Smooth muscle cell (in vitro differentiated cells): ENCODE measurements at regions not wholly inside any gene's neighbourhood (a gene's known extent, or its start where the extent isn't known, plus 50 kb on each side); places are given as distances from the start of the nearest gene placed in this dataset.
"Not testable (repeated sequence)": the region's sequence is repeated elsewhere in the genome, so short reads cannot be mapped to it uniquely, and the experiment has no call there.

ENCODE experiments used
- DNase-seq: peaks from one replicate; lab custom pipeline; 2025; ENCODE audit not compliant: unreplicated experiment; lab: John Stamatoyannopoulos, UW
- H2AFZ ChIP-seq: fragments of 200-600 bp; sonication (generic); 2 replicates; pipeline ENCODE4 v1.6.0; 2016; ENCODE audit warnings: antibody characterized with exemption, low read depth, mild to moderate bottlenecking
- H3F3A ChIP-seq: fragments of 200-600 bp; sonication (generic); 2 replicates; pipeline ENCODE4 v1.6.0; 2017; ENCODE audit warnings: antibody characterized with exemption, low read depth
- H3K27ac ChIP-seq: fragments of 200-600 bp; sonication (generic); 2 replicates; pipeline ENCODE4 v1.5.1; 2016; ENCODE audit warnings: low read depth, mild to moderate bottlenecking
- H3K27me3 ChIP-seq: fragments of 200-600 bp; sonication (generic); 2 replicates; pipeline ENCODE4 v1.6.1; 2016; ENCODE audit warnings: low read depth, mild to moderate bottlenecking
- H3K36me3 ChIP-seq: fragments of 200-600 bp; sonication (generic); 2 replicates; pipeline ENCODE4 v1.5.1; 2016; ENCODE audit warnings: low read depth
- H3K4me1 ChIP-seq: fragments of 200-600 bp; sonication (generic); 2 replicates; pipeline ENCODE4 v1.5.1; 2016; ENCODE audit warnings: low read depth
- H3K4me2 ChIP-seq: fragments of 200-600 bp; sonication (generic); 2 replicates; pipeline ENCODE4 v1.6.0; 2016; ENCODE audit warnings: mild to moderate bottlenecking
- H3K4me3 ChIP-seq: fragments of 200-600 bp; sonication (generic); 2 replicates; pipeline ENCODE4 v1.5.1; 2016; ENCODE audit warnings: mild to moderate bottlenecking
- H3K79me2 ChIP-seq: fragments of 200-600 bp; sonication (generic); 2 replicates; pipeline ENCODE4 v1.6.0; 2016; ENCODE audit warnings: low read depth, mild to moderate bottlenecking
- H3K9ac ChIP-seq: fragments of 200-600 bp; sonication (generic); 2 replicates; pipeline ENCODE4 v1.6.0; 2016; ENCODE audit warnings: low read depth
- H3K9me3 ChIP-seq: fragments of 200-600 bp; sonication (generic); replicated peaks from 2 replicates; pipeline ENCODE4 v1.5.1; 2016; ENCODE audit warnings: low read depth
- H4K20me1 ChIP-seq: fragments of 200-600 bp; sonication (generic); 2 replicates; pipeline ENCODE4 v1.6.0; 2016; ENCODE audit warnings: low read depth
- CTCF ChIP-seq: fragments of 200-600 bp; sonication (generic); IDR thresholded peaks from 2 replicates; pipeline ENCODE4 v1.5.1; 2017; ENCODE audit warnings: borderline replicate concordance, mild to moderate bottlenecking, antibody characterized with exemption; ENCODE audit not compliant: insufficient read depth, poor library complexity, severe bottlenecking
- WGBS: methylation state at CpG from one replicate; pipeline ENCODE4 v1.1.7; 2016; ENCODE audit warnings: low lambda C conversion rate; 5-methylcytosine and 5-hydroxymethylcytosine counted together

DNA sequence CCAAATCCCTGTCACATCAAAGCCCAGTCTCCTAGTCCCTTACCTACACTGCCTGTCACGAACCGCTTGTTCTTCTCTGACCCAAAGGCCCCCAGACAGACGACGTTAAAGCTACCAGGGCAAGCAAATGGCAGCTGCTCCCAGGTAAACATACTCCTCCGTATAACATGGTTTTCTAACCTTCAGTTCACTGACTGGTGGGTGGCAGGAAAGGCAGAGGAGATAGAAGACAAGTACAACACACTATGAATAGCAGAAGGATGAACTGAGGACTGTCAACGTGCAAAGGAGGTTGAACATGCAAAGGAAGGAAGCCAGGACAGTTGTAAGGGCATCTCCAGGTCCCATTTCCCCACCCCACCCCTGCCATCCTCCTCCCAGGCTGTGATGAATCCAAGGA is 449.8 kb downstream of the SHISA9 start:
- 90% methylated on average over 6 of the region's 6 CpGs for WGBS
- no peak overlapping the region for H3K4me2 ChIP-seq
- no peak for TF ChIP-seq CTCF
- no peak overlapping the region for H3K4me3 ChIP-seq
- H3K9me3 ChIP-seq: no peaks in the 10 kb centered on the region
- no peaks in the 10 kb centered on the region for H3K36me3 ChIP-seq
- H3K4me1 ChIP-seq: no peaks in the 10 kb centered on the region
- no peak overlapping the region for H3K9ac ChIP-seq
- H3K79me2 ChIP-seq: no peaks in the 10 kb centered on the region
- H4K20me1 ChIP-seq: no peaks in the 10 kb centered on the region
- H3K27ac ChIP-seq: no peak overlapping the region
- no peaks in the 10 kb centered on the region for H3F3A ChIP-seq
- H2AFZ ChIP-seq: no peak overlapping the region
- peaks cover 4% of the 10 kb centered on the region for H3K27me3 ChIP-seq
- no peak for DNase-seq

DNA sequence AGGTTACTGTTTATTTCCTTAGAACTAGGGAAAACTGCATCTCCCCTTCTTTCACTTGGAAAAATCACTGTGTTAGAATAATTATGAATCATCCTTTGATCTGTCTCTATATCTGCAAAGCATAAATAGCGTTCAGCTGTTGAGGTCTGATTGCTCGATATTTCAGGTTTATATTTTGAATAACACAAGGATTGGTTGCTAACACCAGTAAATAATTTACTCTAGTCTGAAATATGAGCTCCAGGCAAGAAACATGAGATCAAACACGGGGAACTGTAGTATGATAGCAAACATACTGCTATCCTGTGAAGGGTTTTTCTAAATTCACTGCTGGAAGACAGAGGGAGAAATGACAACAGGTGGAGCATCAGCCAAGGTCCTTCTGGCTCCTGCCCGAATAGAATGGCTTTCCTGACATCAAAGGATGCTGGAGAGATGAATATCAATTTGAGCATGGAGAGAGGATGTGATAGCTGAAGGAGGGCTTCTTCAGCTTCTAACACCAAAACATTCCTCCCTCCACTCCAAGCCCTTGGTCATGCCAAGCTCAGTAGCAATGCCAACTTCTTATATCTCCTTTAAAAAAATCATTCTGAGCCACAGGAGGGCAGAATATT is 450.3 kb downstream of the SHISA9 start:
- Histone ChIP-seq H3K4me3 (no peak overlapping the region), H3K36me3 (no peaks in the 10 kb centered on the region), H3K4me2 (no peak overlapping the region), H3K27me3 (peaks cover 7% of the 10 kb centered on the region), H3K9ac (no peak overlapping the region), H3F3A (no peaks in the 10 kb centered on the region), H3K79me2 (no peaks in the 10 kb centered on the region), H3K4me1 (no peaks in the 10 kb centered on the region), H2AFZ (no peak overlapping the region), H3K27ac (no peak overlapping the region), H4K20me1 (no peaks in the 10 kb centered on the region), H3K9me3 (no peaks in the 10 kb centered on the region)
- WGBS: 61% methylated on average over 4 of the region's 4 CpGs
- no peak for TF ChIP-seq CTCF
- DNase-seq: no peak

- H3K4me2 ChIP-seq, H3K4me3 ChIP-seq, H3K4me1 ChIP-seq, H3K79me2 ChIP-seq, H4K20me1 ChIP-seq, H3K9ac ChIP-seq, H3K9me3 ChIP-seq, H2AFZ ChIP-seq, H3K27ac ChIP-seq, H3F3A ChIP-seq, DNase-seq, H3K36me3 ChIP-seq: not testable (repeated sequence)
- peaks cover 16% of the 10 kb centered on the region for H3K27me3 ChIP-seq
- 45% methylated on average over 7 of the region's 7 CpGs for WGBS
These were observed 451.4 kb downstream of the SHISA9 start for GRCh38 chr16:13352796-13353195.

DNA sequence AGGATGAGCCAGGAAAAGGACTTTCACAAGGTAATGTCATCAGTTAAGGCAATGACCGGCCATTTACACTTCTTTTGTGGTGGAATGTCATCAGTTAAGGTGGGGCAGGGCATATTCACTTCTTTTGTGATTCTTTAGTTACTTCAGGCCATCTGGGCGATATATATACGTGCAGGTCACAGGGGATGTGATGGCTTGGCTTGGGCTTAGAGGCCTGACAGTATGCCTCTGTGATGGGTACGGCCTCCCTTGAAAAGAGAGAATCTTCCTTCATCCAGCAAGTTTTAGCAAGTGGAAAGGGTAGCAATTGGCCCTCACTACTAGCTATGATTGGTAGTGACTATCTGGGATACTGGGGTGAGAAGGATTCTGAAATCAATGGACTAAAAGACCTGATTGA is 456.4 kb downstream of the SHISA9 start:
- not testable (repeated sequence) for H2AFZ ChIP-seq, H3F3A ChIP-seq, H3K36me3 ChIP-seq, H3K4me3 ChIP-seq, H3K9ac ChIP-seq, H3K4me2 ChIP-seq, H3K4me1 ChIP-seq, H3K79me2 ChIP-seq, H3K9me3 ChIP-seq, DNase-seq, H4K20me1 ChIP-seq, H3K27ac ChIP-seq
- peaks cover 20% of the 10 kb centered on the region for H3K27me3 ChIP-seq
- WGBS: 52% methylated on average over 4 of the region's 4 CpGs

GRCh38 chr16:13359835-13360234 is 458.4 kb downstream of the SHISA9 start:
- Histone ChIP-seq H3K9me3 (no peaks in the 10 kb centered on the region), H3K4me3 (no peak overlapping the region), H3K79me2 (no peaks in the 10 kb centered on the region), H2AFZ (no peak overlapping the region), H3K4me2 (no peak overlapping the region), H4K20me1 (no peaks in the 10 kb centered on the region), H3K36me3 (no peaks in the 10 kb centered on the region), H3K9ac (no peak overlapping the region), H3K27me3 (peaks cover 33% of the 10 kb centered on the region), H3K27ac (no peak overlapping the region), H3F3A (no peaks in the 10 kb centered on the region), H3K4me1 (no peaks in the 10 kb centered on the region)
- TF ChIP-seq CTCF: no peak
- DNase-seq: no peak
- WGBS: 95% methylated on average over 3 of the region's 3 CpGs
